ENCODE measurements at regions not wholly inside any gene's neighbourhood (a gene's known extent, or its start where the extent isn't known, plus 50 kb on each side); places are given as distances from the start of the nearest gene placed in this dataset.

DNA sequence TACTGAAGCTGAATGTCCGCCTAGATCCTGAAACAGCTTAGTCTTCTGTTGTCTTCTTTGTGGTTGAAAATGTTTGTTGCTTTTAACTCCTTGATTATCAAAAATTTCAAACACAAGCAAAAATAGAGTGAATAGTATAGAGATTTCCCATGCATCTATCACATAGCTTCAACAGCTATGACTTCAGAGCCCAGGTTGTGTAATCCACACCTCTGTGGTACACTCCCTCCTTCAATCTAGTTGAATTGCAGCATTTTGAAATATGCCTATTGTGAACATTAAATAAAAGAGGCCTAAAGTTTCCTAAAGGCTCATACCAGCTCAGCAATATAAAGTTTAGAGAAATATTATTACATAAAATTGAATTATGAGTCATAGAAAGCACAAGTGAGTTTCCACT lies 204.7 kb upstream of the HDAC9 start:
- H3K4me2 ChIP-seq (ENCODE audit: low read length), result no peak overlapping the region
- H2AFZ ChIP-seq (ENCODE audit: low read length), result no peak overlapping the region
- no TSS peak for BruUV-seq (replicated peaks)
- no peaks in the 10 kb centered on the region for H3K4me1 ChIP-seq (ENCODE audit: insufficient read depth, low read length, poor library complexity, severe bottlenecking)
- no peaks in the 10 kb centered on the region for H3K9me2 ChIP-seq (ENCODE audit: insufficient read depth, low read length)
- H3K4me3 ChIP-seq (ENCODE audit: low read depth, low read length, poor library complexity, severe bottlenecking), result no peak overlapping the region
- H4K20me1 ChIP-seq (ENCODE audit: insufficient read depth, low read length), result no peaks in the 10 kb centered on the region
- no peaks in the 10 kb centered on the region for H3K36me3 ChIP-seq (ENCODE audit: insufficient read depth, low read length)
- no peaks in the 10 kb centered on the region for H3K79me2 ChIP-seq (ENCODE audit: insufficient read depth, low read depth, low read length)
- no peak overlapping the region for H3K27ac ChIP-seq (ENCODE audit: low read depth, low read length, poor library complexity, severe bottlenecking)
- DNase-seq (ENCODE audit: low spot score), result no peak
- intact Hi-C loops (cut with micrococcal nuclease; ENCODE audit: unreplicated experiment), result no loop called here
- no peaks in the 10 kb centered on the region for H3K9me3 ChIP-seq (ENCODE audit: low read length)
- no peak for TF ChIP-seq EZH2phosphoT487 (IDR thresholded peaks at IDR 0.05; ENCODE audit: borderline replicate concordance, low read depth, low read length)
- TF ChIP-seq, protein P1, sequence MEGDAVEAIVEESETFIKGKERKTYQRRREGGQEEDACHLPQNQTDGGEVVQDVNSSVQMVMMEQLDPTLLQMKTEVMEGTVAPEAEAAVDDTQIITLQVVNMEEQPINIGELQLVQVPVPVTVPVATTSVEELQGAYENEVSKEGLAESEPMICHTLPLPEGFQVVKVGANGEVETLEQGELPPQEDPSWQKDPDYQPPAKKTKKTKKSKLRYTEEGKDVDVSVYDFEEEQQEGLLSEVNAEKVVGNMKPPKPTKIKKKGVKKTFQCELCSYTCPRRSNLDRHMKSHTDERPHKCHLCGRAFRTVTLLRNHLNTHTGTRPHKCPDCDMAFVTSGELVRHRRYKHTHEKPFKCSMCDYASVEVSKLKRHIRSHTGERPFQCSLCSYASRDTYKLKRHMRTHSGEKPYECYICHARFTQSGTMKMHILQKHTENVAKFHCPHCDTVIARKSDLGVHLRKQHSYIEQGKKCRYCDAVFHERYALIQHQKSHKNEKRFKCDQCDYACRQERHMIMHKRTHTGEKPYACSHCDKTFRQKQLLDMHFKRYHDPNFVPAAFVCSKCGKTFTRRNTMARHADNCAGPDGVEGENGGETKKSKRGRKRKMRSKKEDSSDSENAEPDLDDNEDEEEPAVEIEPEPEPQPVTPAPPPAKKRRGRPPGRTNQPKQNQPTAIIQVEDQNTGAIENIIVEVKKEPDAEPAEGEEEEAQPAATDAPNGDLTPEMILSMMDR (conservative IDR thresholded peaks at IDR 0.05; ENCODE audit: low read length), result no peak
- ChIA-PET POLR2A (interaction anchor here (0.5 to 2.6 kb wide), 2 partner anchors 15 to 518 kb away, joined by 6 to 8 read pairs; no protein-coding TSS in a partner anchor), CTCF (ENCODE audit: unreplicated experiment) (no interaction called here)

DNA sequence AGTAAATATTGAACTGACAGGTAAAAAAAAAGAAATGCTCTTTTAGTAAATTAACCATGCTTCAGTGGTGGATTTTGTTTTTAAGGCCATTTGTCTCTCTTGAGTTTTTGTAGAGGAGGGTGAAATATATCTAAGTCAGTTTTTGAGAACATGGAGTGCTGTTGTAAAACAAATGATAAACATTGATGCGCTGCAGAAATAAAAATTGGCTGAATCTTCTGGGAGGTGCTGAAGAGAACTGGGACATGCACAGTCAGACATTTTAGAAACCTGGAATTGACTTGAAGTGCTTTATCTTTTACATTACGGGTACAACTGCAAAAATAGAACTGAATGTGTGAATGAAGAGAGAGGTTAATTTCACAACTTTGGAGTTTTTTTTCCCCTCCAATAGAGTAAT lies 203.0 kb upstream of the HDAC9 start:
- H3K27ac ChIP-seq (ENCODE audit: low read depth, low read length, poor library complexity, severe bottlenecking), result no peak overlapping the region
- H2AFZ ChIP-seq (ENCODE audit: low read length), result no peak overlapping the region
- H4K20me1 ChIP-seq (ENCODE audit: insufficient read depth, low read length), result no peaks in the 10 kb centered on the region
- H3K4me2 ChIP-seq (ENCODE audit: low read length), result no peak overlapping the region
- H3K36me3 ChIP-seq (ENCODE audit: insufficient read depth, low read length), result no peaks in the 10 kb centered on the region
- ChIA-PET CTCF (ENCODE audit: unreplicated experiment) (no interaction called here), POLR2A (interaction anchor here (0.6 to 0.7 kb wide), 2 partner anchors 605 to 849 kb away, joined by 3 read pairs; no protein-coding TSS in a partner anchor)
- no peaks in the 10 kb centered on the region for H3K79me2 ChIP-seq (ENCODE audit: insufficient read depth, low read depth, low read length)
- H3K9me2 ChIP-seq (ENCODE audit: insufficient read depth, low read length), result no peaks in the 10 kb centered on the region
- intact Hi-C loops (cut with micrococcal nuclease; ENCODE audit: unreplicated experiment), result no loop called here
- no TSS peak for BruUV-seq (replicated peaks)
- H3K4me3 ChIP-seq (ENCODE audit: low read depth, low read length, poor library complexity, severe bottlenecking), result no peak overlapping the region
- DNase-seq (ENCODE audit: low spot score), result no peak
- H3K4me1 ChIP-seq (ENCODE audit: insufficient read depth, low read length, poor library complexity, severe bottlenecking), result no peaks in the 10 kb centered on the region
- H3K9me3 ChIP-seq (ENCODE audit: low read length), result no peaks in the 10 kb centered on the region
- no peak for TF ChIP-seq EZH2phosphoT487 (IDR thresholded peaks at IDR 0.05; ENCODE audit: borderline replicate concordance, low read depth, low read length)
- TF ChIP-seq, protein P1 (conservative IDR thresholded peaks at IDR 0.05; ENCODE audit: low read length), result no peak

- Histone ChIP-seq H2AFZ (ENCODE audit: low read length) (no peak overlapping the region), H3K9me2 (ENCODE audit: insufficient read depth, low read length) (no peaks in the 10 kb centered on the region), H3K27ac (ENCODE audit: low read depth, low read length, poor library complexity, severe bottlenecking) (no peak overlapping the region), H3K36me3 (ENCODE audit: insufficient read depth, low read length) (no peaks in the 10 kb centered on the region), H3K79me2 (ENCODE audit: insufficient read depth, low read depth, low read length) (no peaks in the 10 kb centered on the region), H3K9me3 (ENCODE audit: low read length) (no peaks in the 10 kb centered on the region), H4K20me1 (ENCODE audit: insufficient read depth, low read length) (no peaks in the 10 kb centered on the region), H3K4me2 (ENCODE audit: low read length) (no peak overlapping the region), H3K4me1 (ENCODE audit: insufficient read depth, low read length, poor library complexity, severe bottlenecking) (no peaks in the 10 kb centered on the region), H3K4me3 (ENCODE audit: low read depth, low read length, poor library complexity, severe bottlenecking) (no peak overlapping the region)
- ChIA-PET POLR2A (interaction anchor here (0.7 kb wide), 1 partner anchor 388 kb away, joined by 4 read pairs; no protein-coding TSS in a partner anchor), CTCF (ENCODE audit: unreplicated experiment) (no interaction called here)
- intact Hi-C loops (cut with micrococcal nuclease; ENCODE audit: unreplicated experiment), result no loop called here
- no peak for TF ChIP-seq EZH2phosphoT487 (IDR thresholded peaks at IDR 0.05; ENCODE audit: borderline replicate concordance, low read depth, low read length)
- TF ChIP-seq, protein P1 (conservative IDR thresholded peaks at IDR 0.05; ENCODE audit: low read length), result no peak
- no peak for DNase-seq (ENCODE audit: low spot score)
- no TSS peak for BruUV-seq (replicated peaks)
These were observed 201.8 kb upstream of the HDAC9 start for GRCh38 chr7:18293759-18294158.
